ENCODE measurements at regions not wholly inside any gene's neighbourhood (a gene's known extent, or its start where the extent isn't known, plus 50 kb on each side); places are given as distances from the start of the nearest gene placed in this dataset.

DNA sequence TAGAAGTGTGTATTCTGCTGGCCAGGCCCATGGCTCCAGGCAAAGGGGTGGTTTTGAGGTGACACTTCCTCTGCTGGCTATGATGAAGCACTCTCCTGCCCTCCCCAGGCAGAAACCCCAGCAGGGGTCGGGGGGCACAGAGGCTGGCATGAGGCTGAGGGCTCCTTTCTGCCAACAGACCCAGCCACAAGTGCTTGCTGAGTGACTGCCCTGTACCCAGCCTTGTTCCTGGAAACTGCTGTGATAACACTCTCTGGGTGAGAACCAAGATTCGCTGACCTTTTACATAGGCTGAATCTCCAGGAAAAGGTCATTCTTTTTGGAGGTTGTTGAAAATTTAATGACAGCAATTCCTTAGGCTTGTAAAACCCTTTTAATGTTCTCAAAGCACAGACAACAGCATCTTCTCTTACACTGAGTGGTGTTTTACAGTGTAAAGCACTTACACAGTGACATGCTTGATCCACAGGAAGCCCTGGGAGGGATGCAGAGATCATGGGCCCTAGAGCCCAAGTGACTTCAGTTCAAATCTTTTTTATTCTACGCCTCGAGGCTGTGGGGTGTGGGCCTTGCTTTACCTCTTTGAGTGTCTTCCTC lies 155.5 kb upstream of the FGGY start:
- TF ChIP-seq, protein P1, sequence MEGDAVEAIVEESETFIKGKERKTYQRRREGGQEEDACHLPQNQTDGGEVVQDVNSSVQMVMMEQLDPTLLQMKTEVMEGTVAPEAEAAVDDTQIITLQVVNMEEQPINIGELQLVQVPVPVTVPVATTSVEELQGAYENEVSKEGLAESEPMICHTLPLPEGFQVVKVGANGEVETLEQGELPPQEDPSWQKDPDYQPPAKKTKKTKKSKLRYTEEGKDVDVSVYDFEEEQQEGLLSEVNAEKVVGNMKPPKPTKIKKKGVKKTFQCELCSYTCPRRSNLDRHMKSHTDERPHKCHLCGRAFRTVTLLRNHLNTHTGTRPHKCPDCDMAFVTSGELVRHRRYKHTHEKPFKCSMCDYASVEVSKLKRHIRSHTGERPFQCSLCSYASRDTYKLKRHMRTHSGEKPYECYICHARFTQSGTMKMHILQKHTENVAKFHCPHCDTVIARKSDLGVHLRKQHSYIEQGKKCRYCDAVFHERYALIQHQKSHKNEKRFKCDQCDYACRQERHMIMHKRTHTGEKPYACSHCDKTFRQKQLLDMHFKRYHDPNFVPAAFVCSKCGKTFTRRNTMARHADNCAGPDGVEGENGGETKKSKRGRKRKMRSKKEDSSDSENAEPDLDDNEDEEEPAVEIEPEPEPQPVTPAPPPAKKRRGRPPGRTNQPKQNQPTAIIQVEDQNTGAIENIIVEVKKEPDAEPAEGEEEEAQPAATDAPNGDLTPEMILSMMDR (IDR thresholded peaks at IDR 0.05; ENCODE audit: unreplicated experiment) = no peak
- no peak for DNase-seq (ENCODE audit: low spot score)
- no peak overlapping the region for H3K4me3 Mint-ChIP-seq (ENCODE audit: unreplicated experiment)
- no peaks in the 10 kb centered on the region for H3K9me3 Mint-ChIP-seq (ENCODE audit: unreplicated experiment)
- H3K36me3 Mint-ChIP-seq (ENCODE audit: low read depth, unreplicated experiment) = no peaks in the 10 kb centered on the region
- H3K27ac Mint-ChIP-seq (ENCODE audit: unreplicated experiment) = no peak overlapping the region
- H3K4me1 Mint-ChIP-seq (ENCODE audit: unreplicated experiment) = peaks cover 34% of the 10 kb centered on the region
- peaks cover 5% of the 10 kb centered on the region for H3K27me3 Mint-ChIP-seq (ENCODE audit: unreplicated experiment)

DNA sequence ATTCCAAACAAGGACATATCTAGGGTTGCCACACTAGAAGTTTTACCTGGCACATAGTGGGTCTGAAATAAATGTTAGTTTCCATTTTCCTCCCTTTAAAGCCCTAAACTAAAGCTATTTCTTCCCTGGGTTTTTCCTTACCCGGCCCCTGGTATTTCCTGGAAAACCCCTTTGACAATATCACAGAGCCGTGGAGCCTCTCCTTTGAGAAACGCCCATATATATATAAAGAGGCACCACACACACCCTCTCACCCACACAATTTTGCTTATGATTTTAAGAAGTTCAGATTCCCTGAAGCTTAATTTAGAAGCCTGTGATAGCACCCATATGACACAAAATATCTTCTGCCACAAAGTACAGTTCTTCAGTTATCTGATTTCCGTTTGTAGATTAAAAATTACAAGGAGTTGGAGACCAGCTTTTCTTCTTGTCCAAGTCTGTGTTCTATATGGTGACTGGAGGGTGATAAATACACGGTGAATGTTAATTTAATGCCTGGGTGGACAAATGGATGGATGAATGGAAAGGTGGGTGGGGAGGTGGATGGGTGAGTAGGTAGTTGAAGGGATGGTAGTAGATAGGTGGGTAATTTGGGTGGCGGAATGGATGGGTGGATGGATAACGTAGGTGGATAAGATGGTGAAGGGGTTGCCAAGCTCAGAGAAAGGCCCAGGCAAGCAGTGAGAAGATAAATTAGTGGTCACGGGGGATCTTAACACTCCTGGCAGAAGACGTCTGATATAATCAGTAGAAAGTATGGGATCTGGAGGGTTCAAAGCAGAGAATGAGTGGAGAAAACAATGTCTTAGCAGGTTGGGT lies 154.4 kb upstream of the FGGY start:
- no peaks in the 10 kb centered on the region for H3K9me3 Mint-ChIP-seq (ENCODE audit: unreplicated experiment)
- H3K27me3 Mint-ChIP-seq (ENCODE audit: unreplicated experiment) = peaks cover 5% of the 10 kb centered on the region
- no peaks in the 10 kb centered on the region for H3K36me3 Mint-ChIP-seq (ENCODE audit: low read depth, unreplicated experiment)
- H3K4me1 Mint-ChIP-seq (ENCODE audit: unreplicated experiment) = peaks cover 34% of the 10 kb centered on the region
- H3K4me3 Mint-ChIP-seq (ENCODE audit: unreplicated experiment) = no peak overlapping the region
- TF ChIP-seq, protein P1 (IDR thresholded peaks at IDR 0.05; ENCODE audit: unreplicated experiment) = no peak
- peak overlapping the region; percentile 48 for H3K27ac Mint-ChIP-seq (ENCODE audit: unreplicated experiment)
- DNase-seq (ENCODE audit: low spot score) = no peak

DNA sequence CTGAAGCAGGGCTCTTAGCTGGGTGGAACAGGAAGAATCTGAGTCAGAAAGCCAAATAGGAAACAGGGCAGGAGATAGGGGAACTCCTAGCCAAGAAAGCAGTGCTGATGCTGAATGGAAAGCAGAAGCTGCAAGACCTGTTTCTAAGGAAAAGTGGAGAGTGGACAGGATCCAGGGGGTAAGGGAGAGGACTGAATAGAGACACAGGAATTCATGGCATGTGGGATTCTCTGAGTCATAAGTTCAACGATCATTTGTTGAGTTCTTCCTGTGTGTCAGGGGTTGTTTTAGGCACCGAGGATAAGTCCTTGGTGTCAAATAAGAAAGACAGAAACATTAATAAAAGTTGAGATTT lies 153.8 kb upstream of the FGGY start:
- Mint-ChIP-seq H3K27ac (ENCODE audit: unreplicated experiment) (peak overlapping the region; percentile 48), H3K27me3 (ENCODE audit: unreplicated experiment) (peaks cover 7% of the 10 kb centered on the region), H3K36me3 (ENCODE audit: low read depth, unreplicated experiment) (no peaks in the 10 kb centered on the region), H3K4me1 (ENCODE audit: unreplicated experiment) (peaks cover 28% of the 10 kb centered on the region), H3K9me3 (ENCODE audit: unreplicated experiment) (no peaks in the 10 kb centered on the region), H3K4me3 (ENCODE audit: unreplicated experiment) (no peak overlapping the region)
- TF ChIP-seq, protein P1 (IDR thresholded peaks at IDR 0.05; ENCODE audit: unreplicated experiment) = no peak
- DNase-seq (ENCODE audit: low spot score) = no peak

DNA sequence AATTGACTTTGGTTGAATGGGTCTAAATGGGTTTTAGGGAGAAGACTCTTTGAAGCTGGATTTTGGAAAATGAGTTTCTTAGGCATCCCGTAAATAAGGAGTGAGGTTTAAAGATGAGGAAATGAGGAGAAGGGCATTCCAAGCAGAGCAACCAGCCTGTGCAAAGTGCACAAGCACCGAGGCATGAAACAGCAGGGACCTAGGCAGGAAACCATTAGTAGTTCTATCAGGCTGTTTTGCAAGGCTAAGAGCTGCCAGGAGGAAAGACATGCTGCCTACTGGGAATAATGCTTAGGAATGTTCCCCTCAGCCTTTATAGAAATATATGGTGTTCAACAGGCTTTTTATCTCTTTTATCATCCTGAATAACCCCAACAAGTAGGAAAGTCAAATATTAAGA lies 153.1 kb upstream of the FGGY start:
- H3K27me3 Mint-ChIP-seq (ENCODE audit: unreplicated experiment) = peaks cover 7% of the 10 kb centered on the region
- peaks cover 21% of the 10 kb centered on the region for H3K4me1 Mint-ChIP-seq (ENCODE audit: unreplicated experiment)
- TF ChIP-seq, protein P1 (IDR thresholded peaks at IDR 0.05; ENCODE audit: unreplicated experiment) = no peak
- no peak for DNase-seq (ENCODE audit: low spot score)
- peak overlapping the region; percentile 38 for H3K27ac Mint-ChIP-seq (ENCODE audit: unreplicated experiment)
- no peaks in the 10 kb centered on the region for H3K36me3 Mint-ChIP-seq (ENCODE audit: low read depth, unreplicated experiment)
- H3K9me3 Mint-ChIP-seq (ENCODE audit: unreplicated experiment) = no peaks in the 10 kb centered on the region
- no peak overlapping the region for H3K4me3 Mint-ChIP-seq (ENCODE audit: unreplicated experiment)

DNA sequence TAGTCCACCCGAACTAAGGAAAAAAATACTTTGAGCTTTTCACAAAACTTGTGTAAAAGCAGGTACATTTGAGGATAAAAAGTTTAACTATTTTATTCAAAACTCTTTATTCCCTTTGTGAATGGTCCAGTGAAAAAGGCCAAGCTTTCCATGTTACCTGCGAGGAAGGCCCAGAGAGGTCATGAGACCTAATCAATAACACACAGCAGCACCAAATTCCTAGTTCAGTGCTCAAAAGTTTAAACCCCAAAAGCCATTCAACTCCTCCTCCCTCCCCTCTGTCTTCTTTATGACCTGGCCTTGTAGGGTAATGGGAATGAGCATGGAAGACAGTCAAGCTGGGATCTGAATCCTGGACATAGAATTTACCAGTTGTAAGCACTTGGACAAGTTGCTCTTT lies 151.9 kb upstream of the FGGY start:
- DNase-seq (ENCODE audit: low spot score) = no peak
- H3K4me3 Mint-ChIP-seq (ENCODE audit: unreplicated experiment) = no peak overlapping the region
- H3K4me1 Mint-ChIP-seq (ENCODE audit: unreplicated experiment) = peaks cover 19% of the 10 kb centered on the region
- H3K27ac Mint-ChIP-seq (ENCODE audit: unreplicated experiment) = no peak overlapping the region
- TF ChIP-seq, protein P1 (IDR thresholded peaks at IDR 0.05; ENCODE audit: unreplicated experiment) = no peak
- peaks cover 7% of the 10 kb centered on the region for H3K27me3 Mint-ChIP-seq (ENCODE audit: unreplicated experiment)
- H3K9me3 Mint-ChIP-seq (ENCODE audit: unreplicated experiment) = no peaks in the 10 kb centered on the region
- H3K36me3 Mint-ChIP-seq (ENCODE audit: low read depth, unreplicated experiment) = no peaks in the 10 kb centered on the region

Data from endothelial cell (in vitro differentiated cells).